HEK293 (cell line): ENCODE measurements at regions not wholly inside any gene's neighbourhood (a gene's known extent, or its start where the extent isn't known, plus 50 kb on each side); places are given as distances from the start of the nearest gene placed in this dataset.
"Not testable (repeated sequence)": the region's sequence is repeated elsewhere in the genome, so short reads cannot be mapped to it uniquely, and the experiment has no call there.

Experiments
- CTCF ChIA-PET: fragments of 350-600 bp; formaldehyde crosslinking; extraction: SDS; loops from one replicate; lab custom pipeline; 2021; ENCODE audit warnings: antibody characterized with exemption; lab: Yijun Ruan, JAX
- POLR2A ChIA-PET: fragments of 300-600 bp; formaldehyde crosslinking; extraction: SDS; loops from one replicate; lab custom pipeline; 2020; ENCODE audit warnings: antibody characterized with exemption, inconsistent platforms; lab: Yijun Ruan, JAX
- H3K27ac ChIP-seq: fragments of 200-500 bp; sonication (Bioruptor generic); 2 replicates; pipeline ENCODE4 v1.5.1; 2014; ENCODE audit warnings: low read depth, low read length, control low read depth, inconsistent platforms; ENCODE audit errors: extremely low read depth
- H3K36me3 ChIP-seq, 2 experiments: fragments of 200-500 bp in 1 of 2; sonication (Bioruptor generic) in 1 of 2; 1 replicate in 1 of 2; 2 replicates in 1 of 2; pipeline ENCODE4 v1.5.1; 2014 to 2017; ENCODE audit warnings: inconsistent platforms in 2 of 2, low read length in 2 of 2; ENCODE audit not compliant: control insufficient read depth in 2 of 2, insufficient read depth in 1 of 2
- H3K4me1 ChIP-seq: fragments of 200-500 bp; sonication (Bioruptor generic); 2 replicates; pipeline ENCODE4 v1.5.1; 2014; ENCODE audit warnings: mild to moderate bottlenecking, low read length, inconsistent platforms; ENCODE audit not compliant: control insufficient read depth, insufficient read depth
- H3K4me3 ChIP-seq: 2 replicates; pipeline ENCODE4 v1.5.1; 2011; ENCODE audit warnings: low read depth, mild to moderate bottlenecking, control low read depth, low read length, moderate library complexity
- H3K9me3 ChIP-seq: fragments of 200-500 bp; sonication (Bioruptor generic); 2 replicates; pipeline ENCODE4 v1.5.1; 2014; ENCODE audit warnings: low read depth, low read length, inconsistent platforms; ENCODE audit not compliant: control insufficient read depth, insufficient read depth
- GLI2 ChIP-seq: fragments of 450-650 bp; formaldehyde crosslinking; IDR thresholded peaks from 2 replicates; pipeline ENCODE4; 2017; ENCODE audit warnings: missing biosample characterization, missing genetic modification characterization, low read depth, borderline replicate concordance
- KLF16 ChIP-seq: fragments of 450-650 bp; formaldehyde crosslinking; IDR thresholded peaks from 2 replicates; pipeline ENCODE4 v1.5.1; 2017; ENCODE audit warnings: missing biosample characterization, missing genetic modification characterization
- MYNN ChIP-seq: fragments of 450-650 bp; formaldehyde crosslinking; IDR thresholded peaks from 2 replicates; pipeline ENCODE4 v1.5.1; 2016; ENCODE audit warnings: missing biosample characterization, missing genetic modification characterization, borderline replicate concordance
- OSR2 ChIP-seq: fragments of 450-650 bp; formaldehyde crosslinking; IDR thresholded peaks from 2 replicates; pipeline ENCODE4 v1.5.1; 2016; ENCODE audit warnings: missing biosample characterization, missing genetic modification characterization
- ZNF121 ChIP-seq: fragments of 450-650 bp; formaldehyde crosslinking; IDR thresholded peaks from 2 replicates; pipeline ENCODE4 v1.5.1; 2016; ENCODE audit warnings: missing biosample characterization, missing genetic modification characterization
- ZNF138 ChIP-seq: fragments of 450-650 bp; formaldehyde crosslinking; IDR thresholded peaks from 2 replicates; pipeline ENCODE4 v1.5.1; 2016; ENCODE audit warnings: missing biosample characterization, missing genetic modification characterization, borderline replicate concordance
- ZNF214 ChIP-seq: fragments of 450-650 bp; formaldehyde crosslinking; IDR thresholded peaks from 2 replicates; pipeline ENCODE4 v1.5.1; 2017; ENCODE audit warnings: missing biosample characterization, mild to moderate bottlenecking, missing genetic modification characterization, borderline replicate concordance
- ZNF248 ChIP-seq: fragments of 450-650 bp; formaldehyde crosslinking; IDR thresholded peaks from 2 replicates; pipeline ENCODE4 v1.5.1; 2017; ENCODE audit warnings: missing biosample characterization, missing genetic modification characterization
- ZNF629 ChIP-seq: fragments of 450-650 bp; formaldehyde crosslinking; IDR thresholded peaks from 2 replicates; pipeline ENCODE4 v1.5.1; 2017; ENCODE audit warnings: missing biosample characterization, missing genetic modification characterization
- ZNF76 ChIP-seq: fragments of 450-650 bp; formaldehyde crosslinking; IDR thresholded peaks from 2 replicates; pipeline ENCODE4; 2016; ENCODE audit warnings: low read depth, missing biosample characterization, missing genetic modification characterization, borderline replicate concordance
- ZSCAN30 ChIP-seq: fragments of 450-650 bp; IDR thresholded peaks from 2 replicates; pipeline ENCODE4 v1.5.1; 2018; ENCODE audit warnings: missing biosample characterization, mild to moderate bottlenecking, missing genetic modification characterization, moderate library complexity
- TF ChIP-seq, protein P1 (sequence below): fragments of 450-650 bp; formaldehyde crosslinking; IDR thresholded peaks from 2 replicates; pipeline ENCODE4 v1.5.1; 2016; ENCODE audit warnings: missing biosample characterization, missing genetic modification characterization, borderline replicate concordance
- TF ChIP-seq, protein P2 (sequence below): fragments of 450-650 bp; formaldehyde crosslinking; IDR thresholded peaks from 2 replicates; pipeline ENCODE4 v1.5.1; 2017; ENCODE audit warnings: missing biosample characterization, missing genetic modification characterization
- TF ChIP-seq, protein P3 (sequence below): fragments of 450-650 bp; formaldehyde crosslinking; IDR thresholded peaks from 2 replicates; pipeline ENCODE4 v1.5.1; 2016; ENCODE audit warnings: missing biosample characterization, missing genetic modification characterization
- TF ChIP-seq, protein P4 (sequence below): fragments of 450-650 bp; formaldehyde crosslinking; IDR thresholded peaks from 2 replicates; pipeline ENCODE4 v1.5.1; 2016; ENCODE audit warnings: missing biosample characterization, missing genetic modification characterization

DNA sequence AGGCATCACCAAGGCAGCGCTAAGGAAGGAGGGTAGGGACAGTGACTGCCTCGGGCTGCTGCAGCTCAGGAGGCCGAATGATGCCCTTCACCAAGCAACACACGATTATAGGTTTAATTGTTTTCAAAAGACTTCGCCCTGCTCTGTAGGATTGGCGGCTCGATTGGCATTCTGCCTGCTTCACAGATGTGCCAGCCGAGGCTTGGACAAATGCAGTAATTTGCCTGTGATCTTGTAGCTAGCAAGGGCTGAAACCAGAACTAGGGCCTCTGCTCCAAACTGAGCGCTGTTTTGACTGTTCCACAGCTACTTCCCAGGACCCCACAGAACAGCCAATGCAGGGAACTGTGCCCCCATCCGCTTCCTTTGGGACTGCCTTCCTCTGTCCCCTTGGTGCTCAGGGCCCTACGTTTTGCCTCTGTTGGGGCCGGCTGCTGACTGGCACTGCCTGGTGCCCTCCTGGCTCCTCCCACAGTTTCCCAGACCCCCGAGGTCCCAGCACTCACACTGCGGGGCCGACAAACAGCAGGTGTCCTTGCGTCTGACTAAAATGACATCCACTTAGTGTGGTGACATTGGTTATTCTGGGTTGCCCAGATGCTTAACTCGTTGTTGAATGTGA is 62.6 kb upstream of the EN2 start (continued):
- TF ChIP-seq ZNF248, result no peak
- no peak for TF ChIP-seq GLI2
- no peak for TF ChIP-seq KLF16

DNA sequence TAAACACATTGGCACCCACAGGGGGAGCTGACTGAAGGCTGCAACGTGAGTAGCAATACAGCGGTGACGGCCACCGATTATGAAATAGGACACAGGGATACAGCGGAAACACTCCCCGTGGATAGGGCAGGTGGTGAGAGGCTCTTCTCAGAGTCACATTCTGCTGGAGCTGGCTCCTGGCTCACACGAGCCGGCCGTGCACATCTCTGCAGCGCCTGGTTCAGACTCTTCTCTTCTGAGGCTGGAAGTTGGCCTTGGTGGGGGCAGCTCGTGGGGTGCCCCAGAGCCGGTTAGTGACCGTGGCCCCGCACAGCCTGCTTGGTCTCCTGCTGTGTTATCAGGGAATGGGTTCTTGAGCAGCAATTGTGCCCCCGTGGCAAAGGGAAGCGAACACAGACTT is 61.3 kb upstream of the EN2 start:
- no peak for TF ChIP-seq ZNF76 (tag by site-specific recombination)
- no peak for TF ChIP-seq OSR2 (tag by site-specific recombination)
- no peak for TF ChIP-seq ZNF214 (tag by site-specific recombination)
- TF ChIP-seq ZNF629 (tag by site-specific recombination), result no peak
- TF ChIP-seq ZSCAN30 (tag by site-specific recombination), result no peak
- TF ChIP-seq ZNF138 (tag by site-specific recombination), result no peak
- TF ChIP-seq ZNF121 (tag by site-specific recombination), result no peak
- no peak for TF ChIP-seq MYNN
- TF ChIP-seq, protein P1, sequence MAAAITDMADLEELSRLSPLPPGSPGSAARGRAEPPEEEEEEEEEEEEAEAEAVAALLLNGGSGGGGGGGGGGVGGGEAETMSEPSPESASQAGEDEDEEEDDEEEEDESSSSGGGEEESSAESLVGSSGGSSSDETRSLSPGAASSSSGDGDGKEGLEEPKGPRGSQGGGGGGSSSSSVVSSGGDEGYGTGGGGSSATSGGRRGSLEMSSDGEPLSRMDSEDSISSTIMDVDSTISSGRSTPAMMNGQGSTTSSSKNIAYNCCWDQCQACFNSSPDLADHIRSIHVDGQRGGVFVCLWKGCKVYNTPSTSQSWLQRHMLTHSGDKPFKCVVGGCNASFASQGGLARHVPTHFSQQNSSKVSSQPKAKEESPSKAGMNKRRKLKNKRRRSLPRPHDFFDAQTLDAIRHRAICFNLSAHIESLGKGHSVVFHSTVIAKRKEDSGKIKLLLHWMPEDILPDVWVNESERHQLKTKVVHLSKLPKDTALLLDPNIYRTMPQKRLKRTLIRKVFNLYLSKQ, result no peak
- Histone ChIP-seq H3K9me3 (no peaks in the 10 kb centered on the region), H3K4me3 (no peak overlapping the region), H3K36me3 (no peaks in the 10 kb centered on the region), H3K4me1 (no peaks in the 10 kb centered on the region), H3K27ac (no peak overlapping the region)
- ChIA-PET CTCF (interaction anchor here (0.6 to 2.4 kb wide), 2 partner anchors 16 to 109 kb away, joined by 3 to 8 read pairs; no protein-coding TSS in a partner anchor), POLR2A (interaction anchor here (1.0 kb wide), 1 partner anchor 13 kb away, joined by 3 read pairs; no protein-coding TSS in a partner anchor)

DNA sequence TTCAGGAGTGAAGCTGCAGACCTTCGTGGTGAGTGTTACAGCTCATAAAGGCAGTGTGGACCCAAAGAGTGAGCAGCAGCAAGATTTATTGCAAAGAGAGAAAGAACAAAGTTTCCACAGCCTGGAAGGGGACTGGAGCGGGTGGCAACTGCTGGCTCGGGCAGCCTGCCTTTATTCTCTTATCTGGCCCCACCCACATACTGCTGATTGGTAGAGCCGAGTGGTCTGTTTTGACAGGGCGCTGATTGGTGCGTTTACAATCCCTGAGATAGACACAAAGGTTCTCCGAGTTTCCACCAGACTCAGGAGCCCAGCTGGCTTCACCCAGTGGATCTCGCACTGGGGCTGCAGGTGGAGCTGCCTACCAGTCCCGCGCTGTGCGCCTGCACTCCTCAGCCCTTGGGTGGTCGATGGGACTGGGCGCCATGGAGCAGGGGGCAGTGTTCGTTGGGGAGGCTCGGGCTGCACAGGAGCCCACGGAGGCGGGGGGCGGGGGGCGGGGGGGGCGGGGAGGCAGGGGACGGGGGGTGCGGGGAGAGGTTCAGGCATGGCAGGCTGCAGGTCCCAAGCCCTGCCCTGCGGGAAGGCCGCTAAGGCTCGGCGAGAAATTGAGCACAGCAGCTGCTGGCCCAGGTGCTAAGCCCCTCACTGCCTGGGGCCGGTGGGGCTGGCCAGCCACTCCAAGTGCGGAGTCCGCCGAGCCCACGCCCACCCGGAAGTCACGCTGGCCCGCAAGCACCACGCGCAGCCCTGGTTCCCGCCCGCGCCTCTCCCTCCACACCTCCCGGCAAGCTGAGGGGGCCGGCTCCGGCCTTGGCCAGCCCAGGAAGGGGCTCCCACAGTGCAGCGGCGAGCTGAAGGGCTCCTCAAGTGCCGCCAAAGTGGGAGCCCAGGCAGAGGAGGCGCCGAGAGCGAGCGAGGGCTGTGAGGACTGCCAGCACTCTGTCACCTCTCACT is 59.9 kb upstream of the EN2 start:
- CTCF ChIA-PET, result interaction anchor here (0.6 to 2.4 kb wide), 5 partner anchors 15 to 94 kb away, joined by 3 to 8 read pairs (median 4); no protein-coding TSS in a partner anchor
- not testable (repeated sequence) for H3K27ac ChIP-seq

DNA sequence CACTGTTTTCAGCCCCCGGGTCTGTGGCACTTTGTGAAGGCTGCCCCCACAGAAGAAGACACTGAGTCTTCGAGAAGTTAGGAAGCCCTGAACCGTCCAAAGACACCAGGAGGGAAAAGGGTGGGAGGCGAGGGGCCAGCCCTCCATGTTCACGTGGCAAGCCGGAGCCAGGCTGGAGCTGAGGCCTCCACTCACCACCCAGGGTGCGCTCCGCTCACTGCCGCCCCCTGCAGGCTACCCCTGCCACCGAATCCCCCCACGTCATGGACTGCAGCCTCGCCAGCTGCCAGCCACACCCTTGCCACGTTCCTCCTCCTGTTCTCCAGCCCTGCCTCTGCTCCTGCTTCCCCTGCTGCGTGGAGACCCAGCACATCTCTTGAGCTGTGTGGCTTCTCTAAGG is 59.0 kb upstream of the EN2 start:
- ChIA-PET POLR2A (no interaction called here), CTCF (interaction anchor here (0.7 to 1.4 kb wide), 5 partner anchors 15 to 345 kb away, joined by 3 to 4 read pairs (median 3); no protein-coding TSS in a partner anchor)
- TF ChIP-seq, protein P2, sequence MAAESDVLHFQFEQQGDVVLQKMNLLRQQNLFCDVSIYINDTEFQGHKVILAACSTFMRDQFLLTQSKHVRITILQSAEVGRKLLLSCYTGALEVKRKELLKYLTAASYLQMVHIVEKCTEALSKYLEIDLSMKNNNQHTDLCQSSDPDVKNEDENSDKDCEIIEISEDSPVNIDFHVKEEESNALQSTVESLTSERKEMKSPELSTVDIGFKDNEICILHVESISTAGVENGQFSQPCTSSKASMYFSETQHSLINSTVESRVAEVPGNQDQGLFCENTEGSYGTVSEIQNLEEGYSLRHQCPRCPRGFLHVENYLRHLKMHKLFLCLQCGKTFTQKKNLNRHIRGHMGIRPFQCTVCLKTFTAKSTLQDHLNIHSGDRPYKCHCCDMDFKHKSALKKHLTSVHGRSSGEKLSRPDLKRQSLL, result peak; percentile 57; the same call in 1 of the 2 replicates
- TF ChIP-seq KLF16, result no peak
- TF ChIP-seq, protein P3, sequence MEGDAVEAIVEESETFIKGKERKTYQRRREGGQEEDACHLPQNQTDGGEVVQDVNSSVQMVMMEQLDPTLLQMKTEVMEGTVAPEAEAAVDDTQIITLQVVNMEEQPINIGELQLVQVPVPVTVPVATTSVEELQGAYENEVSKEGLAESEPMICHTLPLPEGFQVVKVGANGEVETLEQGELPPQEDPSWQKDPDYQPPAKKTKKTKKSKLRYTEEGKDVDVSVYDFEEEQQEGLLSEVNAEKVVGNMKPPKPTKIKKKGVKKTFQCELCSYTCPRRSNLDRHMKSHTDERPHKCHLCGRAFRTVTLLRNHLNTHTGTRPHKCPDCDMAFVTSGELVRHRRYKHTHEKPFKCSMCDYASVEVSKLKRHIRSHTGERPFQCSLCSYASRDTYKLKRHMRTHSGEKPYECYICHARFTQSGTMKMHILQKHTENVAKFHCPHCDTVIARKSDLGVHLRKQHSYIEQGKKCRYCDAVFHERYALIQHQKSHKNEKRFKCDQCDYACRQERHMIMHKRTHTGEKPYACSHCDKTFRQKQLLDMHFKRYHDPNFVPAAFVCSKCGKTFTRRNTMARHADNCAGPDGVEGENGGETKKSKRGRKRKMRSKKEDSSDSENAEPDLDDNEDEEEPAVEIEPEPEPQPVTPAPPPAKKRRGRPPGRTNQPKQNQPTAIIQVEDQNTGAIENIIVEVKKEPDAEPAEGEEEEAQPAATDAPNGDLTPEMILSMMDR (tag by site-specific recombination), result 0 out of 2 replicates have a peak, but pooled peaks have one; percentile 8
- TF ChIP-seq, protein P4, sequence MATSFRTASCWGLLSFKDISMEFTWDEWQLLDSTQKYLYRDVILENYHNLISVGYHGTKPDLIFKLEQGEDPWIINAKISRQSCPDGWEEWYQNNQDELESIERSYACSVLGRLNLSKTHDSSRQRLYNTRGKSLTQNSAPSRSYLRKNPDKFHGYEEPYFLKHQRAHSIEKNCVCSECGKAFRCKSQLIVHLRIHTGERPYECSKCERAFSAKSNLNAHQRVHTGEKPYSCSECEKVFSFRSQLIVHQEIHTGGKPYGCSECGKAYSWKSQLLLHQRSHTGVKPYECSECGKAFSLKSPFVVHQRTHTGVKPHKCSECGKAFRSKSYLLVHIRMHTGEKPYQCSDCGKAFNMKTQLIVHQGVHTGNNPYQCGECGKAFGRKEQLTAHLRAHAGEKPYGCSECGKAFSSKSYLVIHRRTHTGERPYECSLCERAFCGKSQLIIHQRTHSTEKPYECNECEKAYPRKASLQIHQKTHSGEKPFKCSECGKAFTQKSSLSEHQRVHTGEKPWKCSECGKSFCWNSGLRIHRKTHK (tag by site-specific recombination), result no peak
- Histone ChIP-seq H3K36me3 (no peaks in the 10 kb centered on the region), H3K27ac (no peak overlapping the region), H3K4me3 (no peak overlapping the region), H3K4me1 (no peaks in the 10 kb centered on the region), H3K9me3 (no peaks in the 10 kb centered on the region)

More for the DNA sequence above, 59.9 kb upstream of the EN2 start:
- H3K9me3 ChIP-seq, H3K36me3 ChIP-seq, H3K4me1 ChIP-seq, H3K4me3 ChIP-seq, POLR2A ChIA-PET: not testable (repeated sequence)
